Liver (tissue), 8 donors: ENCODE measurements at regions not wholly inside any gene's neighbourhood (a gene's known extent, or its start where the extent isn't known, plus 50 kb on each side); places are given as distances from the start of the nearest gene placed in this dataset.

Source experiments
- DNase-seq: peaks from one replicate; pipeline ENCODE4 v3.0.0-alpha.2; 2017; ENCODE audit warnings: low spot score
- H3K27ac ChIP-seq, 2 donors: one replicate each; pipeline ENCODE4 v1.7.0; 2013; ENCODE audit warnings: inconsistent platforms in 2 of 2, low read length in 2 of 2, control low read depth in 1 of 2, low read depth in 1 of 2, mild to moderate bottlenecking in 1 of 2
- H3K27me3 ChIP-seq, 4 donors: one replicate each; pipeline versions ENCODE4 v1.6.1 to v1.7.0; 2013; ENCODE audit warnings: low read length in 3 of 4, inconsistent platforms in 1 of 4, mild to moderate bottlenecking in 1 of 4, moderate library complexity in 1 of 4; ENCODE audit not compliant: control insufficient read depth in 4 of 4, insufficient read depth in 4 of 4
- H3K36me3 ChIP-seq, 4 donors: one replicate each; pipeline versions ENCODE4 v1.6.1 to v1.7.0; 2013; ENCODE audit warnings: low read length in 3 of 4, mild to moderate bottlenecking in 3 of 4, low read depth in 1 of 4, moderate library complexity in 1 of 4; ENCODE audit not compliant: control insufficient read depth in 4 of 4, insufficient read depth in 3 of 4
- H3K4me1 ChIP-seq, 4 donors: one replicate each; pipeline versions ENCODE4 v1.6.1 to v1.7.0; 2013; ENCODE audit warnings: low read length in 3 of 4, mild to moderate bottlenecking in 3 of 4, moderate library complexity in 1 of 4; ENCODE audit not compliant: control insufficient read depth in 4 of 4, insufficient read depth in 4 of 4
- H3K4me3 ChIP-seq, 3 donors: one replicate each; pipeline versions ENCODE4 v1.6.1 to v1.7.0; 2013; ENCODE audit warnings: low read length in 3 of 3, control low read depth in 1 of 3, low read depth in 1 of 3, mild to moderate bottlenecking in 1 of 3
- H3K9ac ChIP-seq, 2 donors: one replicate each; pipeline ENCODE4 v1.7.0; 2013; ENCODE audit warnings: low read length in 2 of 2, mild to moderate bottlenecking in 2 of 2, moderate library complexity in 2 of 2, control low read depth in 1 of 2, low read depth in 1 of 2
- H3K9me3 ChIP-seq, 4 donors: one replicate each; pipeline versions ENCODE4 v1.6.1 to v1.7.0; 2013; ENCODE audit warnings: low read length in 3 of 4; ENCODE audit not compliant: control insufficient read depth in 4 of 4
- EGR1 ChIP-seq, 2 donors: IDR thresholded peaks; 2 replicates each; pipeline ENCODE4 v1.6.1; 2016 to 2018; ENCODE audit warnings: antibody characterized with exemption in 2 of 2, low read depth in 2 of 2
- FOXA1 ChIP-seq: IDR thresholded peaks from 2 replicates; pipeline ENCODE4 v1.6.1; 2016; ENCODE audit warnings: antibody characterized with exemption
- FOXA2 ChIP-seq: IDR thresholded peaks from 2 replicates; pipeline ENCODE4 v1.6.1; 2016; ENCODE audit warnings: antibody characterized with exemption
- GABPA ChIP-seq, 2 donors: IDR thresholded peaks in 1 of 2; conservative IDR thresholded peaks in 1 of 2; 2 replicates each; pipeline ENCODE4 v1.6.1; 2016; ENCODE audit warnings: antibody characterized with exemption in 2 of 2, mild to moderate bottlenecking in 1 of 2, moderate library complexity in 1 of 2
- HNF4A ChIP-seq, 2 donors: conservative IDR thresholded peaks; 2 replicates each; pipeline ENCODE4 v1.6.1; 2016; ENCODE audit warnings: antibody characterized with exemption in 2 of 2, mild to moderate bottlenecking in 2 of 2
- HNF4G ChIP-seq: IDR thresholded peaks from 2 replicates; pipeline ENCODE4 v1.6.1; 2016; ENCODE audit warnings: antibody characterized with exemption
- JUND ChIP-seq, 2 donors: IDR thresholded peaks; 2 replicates each; pipeline ENCODE4 v1.6.1; 2016; ENCODE audit warnings: antibody characterized with exemption in 2 of 2
- NR2F2 ChIP-seq: IDR thresholded peaks from 2 replicates; pipeline ENCODE4 v1.6.1; 2016; ENCODE audit warnings: antibody characterized with exemption
- RAD21 ChIP-seq, 2 donors: IDR thresholded peaks; 2 replicates each; pipeline ENCODE4 v1.6.1; 2016; ENCODE audit warnings: antibody characterized with exemption in 2 of 2, mild to moderate bottlenecking in 2 of 2
- RXRA ChIP-seq, 2 donors: IDR thresholded peaks; 2 replicates each; pipeline ENCODE4 v1.6.1; 2017 to 2018; ENCODE audit warnings: antibody characterized with exemption in 2 of 2, mild to moderate bottlenecking in 1 of 2
- SP1 ChIP-seq: IDR thresholded peaks from 2 replicates; pipeline ENCODE4 v1.6.1; 2018; ENCODE audit warnings: antibody characterized with exemption, mild to moderate bottlenecking
- TAF1 ChIP-seq: conservative IDR thresholded peaks from 2 replicates; pipeline ENCODE4 v1.6.1; 2016; ENCODE audit warnings: antibody characterized with exemption, mild to moderate bottlenecking
- YY1 ChIP-seq: IDR thresholded peaks from 2 replicates; pipeline ENCODE4 v1.6.1; 2016; ENCODE audit warnings: antibody characterized with exemption, mild to moderate bottlenecking
- WGBS: extraction: QIAGEN DNeasy Blood & Tissue Kit; methylation state at CpG from one replicate; pipeline ENCODE4 v1.1.7; 2013; 5-methylcytosine and 5-hydroxymethylcytosine counted together
- TF ChIP-seq, protein P1 (sequence below): IDR thresholded peaks from 2 replicates; pipeline ENCODE4 v1.6.1; 2016; ENCODE audit warnings: antibody characterized with exemption
- TF ChIP-seq, protein P2 (sequence below): IDR thresholded peaks from 2 replicates; pipeline ENCODE4 v1.6.1; 2016; ENCODE audit warnings: antibody characterized with exemption
- TF ChIP-seq, protein P3 (sequence below): IDR thresholded peaks from 2 replicates; pipeline ENCODE4 v1.6.1; 2016; ENCODE audit warnings: antibody characterized with exemption
- TF ChIP-seq, protein P4 (sequence below): fragments of 150-350 bp; IDR thresholded peaks from 2 replicates; pipeline ENCODE4 v1.5.1; 2017; ENCODE audit warnings: improper control_type of control experiment, low read depth, low read length; ENCODE audit not compliant: missing input control
- TF ChIP-seq, protein P5 (sequence below): IDR thresholded peaks from 2 replicates; pipeline ENCODE4 v1.6.1; 2016; ENCODE audit warnings: antibody characterized with exemption, mild to moderate bottlenecking
- donor health status: healthy.
- donor health status: healthy.
- donor health status: healthy.
- donor health status: healthy.
- donor health status: healthy.

DNA sequence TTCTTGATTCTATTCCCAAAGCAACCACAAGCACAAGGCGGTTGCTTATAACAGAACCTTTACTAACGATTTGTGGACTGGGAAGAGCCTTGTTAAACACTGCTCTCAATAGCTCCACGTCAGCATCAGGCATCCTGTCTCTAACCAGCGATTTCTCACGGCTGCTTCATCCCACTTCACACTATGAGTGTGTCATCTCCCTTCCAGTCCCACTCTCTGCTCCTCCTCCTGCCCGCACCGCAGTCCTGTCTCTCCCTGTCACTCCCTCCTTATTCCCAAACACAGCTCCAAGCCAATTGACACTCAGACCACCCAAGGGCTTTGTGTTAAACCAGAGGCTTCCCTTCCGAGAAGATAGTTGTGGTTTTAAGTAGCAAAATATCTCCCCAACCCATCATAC lies 94.8 kb downstream of the ABHD5 start:
- Histone ChIP-seq H3K4me1 (no peaks in the 10 kb centered on the region), H3K9me3 (no peaks in the 10 kb centered on the region), H3K27me3 (peaks cover 0 to 2% (median 0%) of the 10 kb centered on the region in 4 donors), H3K9ac (no peak overlapping the region), H3K4me3 (no peak overlapping the region), H3K27ac (no peak overlapping the region), H3K36me3 (no peaks in the 10 kb centered on the region)
- no peak for DNase-seq
- 58% methylated on average over 8 of the region's 8 CpGs for WGBS
- TF ChIP-seq NR2F2 (no peak), EGR1 (IDR thresholded peaks at IDR 0.05; ENCODE audit: low read depth in 2 of 2) (no peak), FOXA1 (no peak), TAF1 (no peak), HNF4A (conservative IDR thresholded peaks at IDR 0.05) (no peak), YY1 (no peak), HNF4G (no peak), JUND (IDR thresholded peaks at IDR 0.05) (no peak), SP1 (no peak), GABPA (IDR thresholded peaks at IDR 0.05 in 1 of 2, conservative IDR thresholded peaks at IDR 0.05 in 1 of 2) (no peak), RAD21 (IDR thresholded peaks at IDR 0.05) (no peak), RXRA (IDR thresholded peaks at IDR 0.05) (no peak)
- TF ChIP-seq, protein P1, sequence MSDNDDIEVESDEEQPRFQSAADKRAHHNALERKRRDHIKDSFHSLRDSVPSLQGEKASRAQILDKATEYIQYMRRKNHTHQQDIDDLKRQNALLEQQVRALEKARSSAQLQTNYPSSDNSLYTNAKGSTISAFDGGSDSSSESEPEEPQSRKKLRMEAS, result no peak
- TF ChIP-seq, protein P2, sequence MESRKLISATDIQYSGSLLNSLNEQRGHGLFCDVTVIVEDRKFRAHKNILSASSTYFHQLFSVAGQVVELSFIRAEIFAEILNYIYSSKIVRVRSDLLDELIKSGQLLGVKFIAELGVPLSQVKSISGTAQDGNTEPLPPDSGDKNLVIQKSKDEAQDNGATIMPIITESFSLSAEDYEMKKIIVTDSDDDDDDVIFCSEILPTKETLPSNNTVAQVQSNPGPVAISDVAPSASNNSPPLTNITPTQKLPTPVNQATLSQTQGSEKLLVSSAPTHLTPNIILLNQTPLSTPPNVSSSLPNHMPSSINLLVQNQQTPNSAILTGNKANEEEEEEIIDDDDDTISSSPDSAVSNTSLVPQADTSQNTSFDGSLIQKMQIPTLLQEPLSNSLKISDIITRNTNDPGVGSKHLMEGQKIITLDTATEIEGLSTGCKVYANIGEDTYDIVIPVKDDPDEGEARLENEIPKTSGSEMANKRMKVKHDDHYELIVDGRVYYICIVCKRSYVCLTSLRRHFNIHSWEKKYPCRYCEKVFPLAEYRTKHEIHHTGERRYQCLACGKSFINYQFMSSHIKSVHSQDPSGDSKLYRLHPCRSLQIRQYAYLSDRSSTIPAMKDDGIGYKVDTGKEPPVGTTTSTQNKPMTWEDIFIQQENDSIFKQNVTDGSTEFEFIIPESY, result no peak
- TF ChIP-seq, protein P3, sequence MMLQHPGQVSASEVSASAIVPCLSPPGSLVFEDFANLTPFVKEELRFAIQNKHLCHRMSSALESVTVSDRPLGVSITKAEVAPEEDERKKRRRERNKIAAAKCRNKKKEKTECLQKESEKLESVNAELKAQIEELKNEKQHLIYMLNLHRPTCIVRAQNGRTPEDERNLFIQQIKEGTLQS, result no peak
- TF ChIP-seq, protein P4, sequence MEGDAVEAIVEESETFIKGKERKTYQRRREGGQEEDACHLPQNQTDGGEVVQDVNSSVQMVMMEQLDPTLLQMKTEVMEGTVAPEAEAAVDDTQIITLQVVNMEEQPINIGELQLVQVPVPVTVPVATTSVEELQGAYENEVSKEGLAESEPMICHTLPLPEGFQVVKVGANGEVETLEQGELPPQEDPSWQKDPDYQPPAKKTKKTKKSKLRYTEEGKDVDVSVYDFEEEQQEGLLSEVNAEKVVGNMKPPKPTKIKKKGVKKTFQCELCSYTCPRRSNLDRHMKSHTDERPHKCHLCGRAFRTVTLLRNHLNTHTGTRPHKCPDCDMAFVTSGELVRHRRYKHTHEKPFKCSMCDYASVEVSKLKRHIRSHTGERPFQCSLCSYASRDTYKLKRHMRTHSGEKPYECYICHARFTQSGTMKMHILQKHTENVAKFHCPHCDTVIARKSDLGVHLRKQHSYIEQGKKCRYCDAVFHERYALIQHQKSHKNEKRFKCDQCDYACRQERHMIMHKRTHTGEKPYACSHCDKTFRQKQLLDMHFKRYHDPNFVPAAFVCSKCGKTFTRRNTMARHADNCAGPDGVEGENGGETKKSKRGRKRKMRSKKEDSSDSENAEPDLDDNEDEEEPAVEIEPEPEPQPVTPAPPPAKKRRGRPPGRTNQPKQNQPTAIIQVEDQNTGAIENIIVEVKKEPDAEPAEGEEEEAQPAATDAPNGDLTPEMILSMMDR, result no peak
- TF ChIP-seq, protein P5, sequence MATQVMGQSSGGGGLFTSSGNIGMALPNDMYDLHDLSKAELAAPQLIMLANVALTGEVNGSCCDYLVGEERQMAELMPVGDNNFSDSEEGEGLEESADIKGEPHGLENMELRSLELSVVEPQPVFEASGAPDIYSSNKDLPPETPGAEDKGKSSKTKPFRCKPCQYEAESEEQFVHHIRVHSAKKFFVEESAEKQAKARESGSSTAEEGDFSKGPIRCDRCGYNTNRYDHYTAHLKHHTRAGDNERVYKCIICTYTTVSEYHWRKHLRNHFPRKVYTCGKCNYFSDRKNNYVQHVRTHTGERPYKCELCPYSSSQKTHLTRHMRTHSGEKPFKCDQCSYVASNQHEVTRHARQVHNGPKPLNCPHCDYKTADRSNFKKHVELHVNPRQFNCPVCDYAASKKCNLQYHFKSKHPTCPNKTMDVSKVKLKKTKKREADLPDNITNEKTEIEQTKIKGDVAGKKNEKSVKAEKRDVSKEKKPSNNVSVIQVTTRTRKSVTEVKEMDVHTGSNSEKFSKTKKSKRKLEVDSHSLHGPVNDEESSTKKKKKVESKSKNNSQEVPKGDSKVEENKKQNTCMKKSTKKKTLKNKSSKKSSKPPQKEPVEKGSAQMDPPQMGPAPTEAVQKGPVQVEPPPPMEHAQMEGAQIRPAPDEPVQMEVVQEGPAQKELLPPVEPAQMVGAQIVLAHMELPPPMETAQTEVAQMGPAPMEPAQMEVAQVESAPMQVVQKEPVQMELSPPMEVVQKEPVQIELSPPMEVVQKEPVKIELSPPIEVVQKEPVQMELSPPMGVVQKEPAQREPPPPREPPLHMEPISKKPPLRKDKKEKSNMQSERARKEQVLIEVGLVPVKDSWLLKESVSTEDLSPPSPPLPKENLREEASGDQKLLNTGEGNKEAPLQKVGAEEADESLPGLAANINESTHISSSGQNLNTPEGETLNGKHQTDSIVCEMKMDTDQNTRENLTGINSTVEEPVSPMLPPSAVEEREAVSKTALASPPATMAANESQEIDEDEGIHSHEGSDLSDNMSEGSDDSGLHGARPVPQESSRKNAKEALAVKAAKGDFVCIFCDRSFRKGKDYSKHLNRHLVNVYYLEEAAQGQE, result no peak

DNA sequence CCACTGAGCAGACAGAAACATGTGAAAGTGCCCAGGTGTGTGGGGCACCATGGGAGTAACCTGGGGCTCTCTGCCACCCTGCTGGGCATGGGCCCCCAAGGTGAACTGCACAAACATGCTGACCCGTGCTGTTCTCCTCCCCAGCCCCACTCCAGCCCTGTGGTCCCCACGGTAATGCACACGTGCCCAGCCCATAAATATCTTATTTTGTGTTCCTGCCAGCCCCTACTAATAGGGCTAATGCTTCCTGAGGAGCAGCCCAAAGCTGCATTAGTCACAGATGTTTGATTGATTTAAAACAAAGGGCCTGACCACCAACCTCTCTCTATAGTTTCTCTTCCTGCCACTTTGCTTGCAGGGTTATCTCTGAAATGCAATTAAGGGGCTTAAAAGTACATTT lies 95.4 kb downstream of the ABHD5 start:
- peaks cover 0 to 2% (median 0%) of the 10 kb centered on the region in 4 donors for H3K27me3 ChIP-seq
- no peak overlapping the region for H3K9ac ChIP-seq
- no peaks in the 10 kb centered on the region for H3K36me3 ChIP-seq
- WGBS, result 37% methylated on average over 3 of the region's 3 CpGs
- no peak overlapping the region for H3K27ac ChIP-seq
- no peak for DNase-seq
- H3K4me1 ChIP-seq, result no peaks in the 10 kb centered on the region
- no peak overlapping the region for H3K4me3 ChIP-seq
- no peaks in the 10 kb centered on the region for H3K9me3 ChIP-seq
- TF ChIP-seq GABPA (IDR thresholded peaks at IDR 0.05 in 1 of 2, conservative IDR thresholded peaks at IDR 0.05 in 1 of 2) (no peak), SP1 (no peak), EGR1 (IDR thresholded peaks at IDR 0.05; ENCODE audit: low read depth in 2 of 2) (no peak), RXRA (IDR thresholded peaks at IDR 0.05) (no peak), HNF4G (no peak), JUND (IDR thresholded peaks at IDR 0.05) (no peak), FOXA2 (no peak), YY1 (no peak), TAF1 (no peak), HNF4A (conservative IDR thresholded peaks at IDR 0.05) (no peak), FOXA1 (no peak)
- TF ChIP-seq, protein P5, result no peak
- TF ChIP-seq, protein P3, result no peak
- TF ChIP-seq, protein P1, result no peak
